Eye (tissue), 1 donor: ENCODE measurements at regions not wholly inside any gene's neighbourhood (a gene's known extent, or its start where the extent isn't known, plus 50 kb on each side); places are given as distances from the start of the nearest gene placed in this dataset.

Experiments used
- DNase-seq: peaks from one replicate; pipeline ENCODE4 v3.0.0-alpha.2; 2015

GRCh38 chr2:175552902-175553301, 371.4 kb upstream of the ATP5MC3 start:
- no peak for DNase-seq

GRCh38 chr2:175540421-175540820, 358.9 kb upstream of the ATP5MC3 start:
- no peak for DNase-seq

GRCh38 chr2:175539122-175539521, 357.6 kb upstream of the ATP5MC3 start:
- DNase-seq: no peak

- no peak for DNase-seq
These were observed 354.5 kb upstream of the ATP5MC3 start for GRCh38 chr2:175536059-175536458.

- DNase-seq: peak; percentile 24
These were observed 354.1 kb upstream of the ATP5MC3 start for GRCh38 chr2:175535631-175536030.

- DNase-seq: no peak
These were observed 344.5 kb upstream of the ATP5MC3 start for GRCh38 chr2:175525975-175526374.

GRCh38 chr2:175523001-175523400, 341.5 kb upstream of the ATP5MC3 start:
- DNase-seq: no peak

GRCh38 chr2:175518206-175518605, 336.7 kb upstream of the ATP5MC3 start:
- no peak for DNase-seq

- DNase-seq: no peak
These were observed 335.0 kb upstream of the ATP5MC3 start for GRCh38 chr2:175516555-175516954.

GRCh38 chr2:175500255-175500654, 318.7 kb upstream of the ATP5MC3 start:
- DNase-seq: no peak

- DNase-seq: peak; percentile 91
These were observed 308.9 kb upstream of the ATP5MC3 start for GRCh38 chr2:175490360-175490791.

- no peak for DNase-seq
These were observed 296.7 kb upstream of the ATP5MC3 start for GRCh38 chr2:175478096-175478768.

- no peak for DNase-seq
These were observed 295.4 kb upstream of the ATP5MC3 start for GRCh38 chr2:175476948-175477347.

GRCh38 chr2:175476374-175476773, 294.9 kb upstream of the ATP5MC3 start:
- no peak for DNase-seq

- no peak for DNase-seq
These were observed 293.6 kb upstream of the ATP5MC3 start for GRCh38 chr2:175475130-175475529.

GRCh38 chr2:175468431-175469098, 287.1 kb upstream of the ATP5MC3 start:
- no peak for DNase-seq

- DNase-seq: no peak
These were observed 283.6 kb upstream of the ATP5MC3 start for GRCh38 chr2:175465101-175465500.

GRCh38 chr2:175464311-175464670, 282.8 kb upstream of the ATP5MC3 start:
- no peak for DNase-seq

GRCh38 chr2:175463589-175464310, 282.2 kb upstream of the ATP5MC3 start:
- DNase-seq: no peak

- no peak for DNase-seq
These were observed 281.7 kb upstream of the ATP5MC3 start for GRCh38 chr2:175463169-175463568.

GRCh38 chr2:175462246-175462645, 280.7 kb upstream of the ATP5MC3 start:
- DNase-seq: no peak

- DNase-seq: no peak
These were observed 280.3 kb upstream of the ATP5MC3 start for GRCh38 chr2:175461839-175462238.

GRCh38 chr2:175457895-175458448, 276.5 kb upstream of the ATP5MC3 start:
- peak; percentile 29 for DNase-seq

- DNase-seq: no peak
These were observed 273.5 kb upstream of the ATP5MC3 start for GRCh38 chr2:175454953-175455389.
